Spleen (tissue), 11 donors: ENCODE measurements at regions not wholly inside any gene's neighbourhood (a gene's known extent, or its start where the extent isn't known, plus 50 kb on each side); places are given as distances from the start of the nearest gene placed in this dataset.
A peak's percentile ranks its signal among the peaks of the same experiment; 100 is the strongest.

Experiments used
- DNase-seq: peaks from one replicate; pipeline ENCODE4 v3.0.0-alpha.2; 2020
- H3K27ac ChIP-seq, 8 donors: fragments of 200-600 bp; sonication (generic) in 7 of 8; 1 replicate in 4 of 8; 2 replicates in 4 of 8; pipeline versions ENCODE4 v1.5.0 to v1.8.0; 2016 to 2021; ENCODE audit warnings: inconsistent platforms in 4 of 8, mild to moderate bottlenecking in 4 of 8, moderate library complexity in 1 of 8
- H3K27me3 ChIP-seq, 7 donors: fragments of 200-600 bp; sonication (generic) in 6 of 7; replicated peaks in 1 of 7; 1 replicate in 4 of 7; 2 replicates in 3 of 7; pipeline versions ENCODE4 v1.5.0 to v1.8.0; 2016 to 2021; ENCODE audit warnings: inconsistent platforms in 3 of 7, mild to moderate bottlenecking in 1 of 7
- H3K36me3 ChIP-seq, 6 donors: fragments of 200-600 bp; sonication (generic) in 5 of 6; 1 replicate in 4 of 6; 2 replicates in 2 of 6; pipeline versions ENCODE4 v1.5.0 to v1.8.0; 2016 to 2021; ENCODE audit warnings: inconsistent platforms in 2 of 6
- H3K4me1 ChIP-seq, 6 donors: fragments of 200-600 bp; sonication (generic) in 5 of 6; 1 replicate in 3 of 6; 2 replicates in 3 of 6; pipeline versions ENCODE4 v1.5.0 to v1.8.0; 2016 to 2021; ENCODE audit warnings: inconsistent platforms in 3 of 6
- H3K4me3 ChIP-seq, 8 donors: fragments of 200-600 bp; sonication (generic) in 7 of 8; 1 replicate in 4 of 8; 2 replicates in 4 of 8; pipeline versions ENCODE4 v1.5.0 to v1.8.0; 2016 to 2021; ENCODE audit warnings: inconsistent platforms in 4 of 8, mild to moderate bottlenecking in 4 of 8, moderate library complexity in 2 of 8
- H3K9me3 ChIP-seq, 8 donors: fragments of 200-600 bp; sonication (generic) in 7 of 8; 1 replicate in 4 of 8; 2 replicates in 4 of 8; pipeline versions ENCODE4 v1.5.0 to v1.8.0; 2016 to 2021; ENCODE audit warnings: inconsistent platforms in 4 of 8
- POLR2A ChIP-seq, 3 donors: fragments of 450-650 bp; IDR thresholded peaks; one replicate each; pipeline ENCODE4 v1.5.1; 2017; ENCODE audit warnings: antibody characterized with exemption in 3 of 3, mild to moderate bottlenecking in 1 of 3
- POLR2AphosphoS5 ChIP-seq, 3 donors: sonication (generic); formaldehyde crosslinking; IDR thresholded peaks; one replicate each; pipeline ENCODE4 v1.5.1; 2017; ENCODE audit warnings: antibody characterized with exemption in 3 of 3
- WGBS, 5 donors: extraction: QIAGEN DNeasy Blood & Tissue Kit in 3 of 5; methylation state at CpG; one replicate each; pipeline versions ENCODE4 v1.1.5 to v1.1.7; 2013 to 2018; 5-methylcytosine and 5-hydroxymethylcytosine counted together
- intact Hi-C: fragments of 100-400 bp; cut with DNase I; formaldehyde crosslinking; loops from one replicate; pipeline ENCODE4 v1.15.0; 2023; ENCODE audit warnings: low total_unique reads
- TF ChIP-seq, protein P1 (sequence below), 11 experiments: fragments of 200-600 bp in 7 of 11; fragments of 450-650 bp in 4 of 11; sonication (generic) in 4 of 11; IDR thresholded peaks in 8 of 11; conservative IDR thresholded peaks in 3 of 11; 1 replicate in 7 of 11; 2 replicates in 4 of 11; pipeline versions ENCODE4 v1.4.0 to v1.8.0; 2016 to 2021; ENCODE audit warnings: antibody characterized with exemption in 11 of 11, inconsistent platforms in 4 of 11, mild to moderate bottlenecking in 1 of 11
- donor health status: healthy with polysubstance abuse.
- donor health status: DM: no; HTN: no; CAD: no; lungs with moderate emphysema.
- donor health status: DM: no; HTN: no; CAD: no.
- donor health status: Bipolar disorder and iron deficiency.
- donor health status: healthy.
- donor health status: DM: no; HTN: no; CAD: no.
- donor health status: DM: yes; HTN: yes; CAD: no.

DNA sequence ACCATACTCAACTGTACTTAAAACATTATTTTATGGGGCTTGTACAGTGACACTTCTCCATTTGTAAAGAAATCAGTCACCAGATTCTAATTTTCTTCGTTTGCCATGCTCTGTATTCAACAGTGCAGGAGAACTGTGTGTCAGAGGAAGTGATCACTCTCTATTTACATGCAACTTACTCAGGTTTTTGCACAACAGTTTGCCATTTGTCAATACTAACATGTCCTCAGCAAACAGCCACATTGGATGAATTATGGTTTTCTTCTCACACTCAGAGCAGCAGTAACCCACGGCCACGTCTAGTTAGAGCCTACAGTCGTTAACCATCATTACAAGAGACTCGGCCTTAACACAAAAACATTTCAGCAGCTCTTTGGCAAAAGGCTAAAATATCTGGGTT is 69.2 kb upstream of the SP4 start:
- WGBS, 5 donors = 46 to 69% (median 54%) methylated on average over 5 of the region's 5 CpGs
- no peak for DNase-seq
- Histone ChIP-seq H3K36me3 (no peaks in the 10 kb centered on the region), H3K9me3 (no peaks in the 10 kb centered on the region), H3K27ac (peak overlapping the region in 3 of 8 donors; percentile 6 to 79 (median 53)), H3K4me1 (peaks cover 0 to 53% (median 32%) of the 10 kb centered on the region in 6 donors), H3K4me3 (no peak overlapping the region), H3K27me3 (no peaks in the 10 kb centered on the region)
- TF ChIP-seq POLR2AphosphoS5 (IDR thresholded peaks at IDR 0.05) = no peak
- TF ChIP-seq, protein P1, sequence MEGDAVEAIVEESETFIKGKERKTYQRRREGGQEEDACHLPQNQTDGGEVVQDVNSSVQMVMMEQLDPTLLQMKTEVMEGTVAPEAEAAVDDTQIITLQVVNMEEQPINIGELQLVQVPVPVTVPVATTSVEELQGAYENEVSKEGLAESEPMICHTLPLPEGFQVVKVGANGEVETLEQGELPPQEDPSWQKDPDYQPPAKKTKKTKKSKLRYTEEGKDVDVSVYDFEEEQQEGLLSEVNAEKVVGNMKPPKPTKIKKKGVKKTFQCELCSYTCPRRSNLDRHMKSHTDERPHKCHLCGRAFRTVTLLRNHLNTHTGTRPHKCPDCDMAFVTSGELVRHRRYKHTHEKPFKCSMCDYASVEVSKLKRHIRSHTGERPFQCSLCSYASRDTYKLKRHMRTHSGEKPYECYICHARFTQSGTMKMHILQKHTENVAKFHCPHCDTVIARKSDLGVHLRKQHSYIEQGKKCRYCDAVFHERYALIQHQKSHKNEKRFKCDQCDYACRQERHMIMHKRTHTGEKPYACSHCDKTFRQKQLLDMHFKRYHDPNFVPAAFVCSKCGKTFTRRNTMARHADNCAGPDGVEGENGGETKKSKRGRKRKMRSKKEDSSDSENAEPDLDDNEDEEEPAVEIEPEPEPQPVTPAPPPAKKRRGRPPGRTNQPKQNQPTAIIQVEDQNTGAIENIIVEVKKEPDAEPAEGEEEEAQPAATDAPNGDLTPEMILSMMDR (IDR thresholded peaks at IDR 0.05 in 8 of 11, conservative IDR thresholded peaks at IDR 0.05 in 3 of 11) = no peak
- no peak for TF ChIP-seq POLR2A (IDR thresholded peaks at IDR 0.05)
- intact Hi-C loops = no loop called here

DNA sequence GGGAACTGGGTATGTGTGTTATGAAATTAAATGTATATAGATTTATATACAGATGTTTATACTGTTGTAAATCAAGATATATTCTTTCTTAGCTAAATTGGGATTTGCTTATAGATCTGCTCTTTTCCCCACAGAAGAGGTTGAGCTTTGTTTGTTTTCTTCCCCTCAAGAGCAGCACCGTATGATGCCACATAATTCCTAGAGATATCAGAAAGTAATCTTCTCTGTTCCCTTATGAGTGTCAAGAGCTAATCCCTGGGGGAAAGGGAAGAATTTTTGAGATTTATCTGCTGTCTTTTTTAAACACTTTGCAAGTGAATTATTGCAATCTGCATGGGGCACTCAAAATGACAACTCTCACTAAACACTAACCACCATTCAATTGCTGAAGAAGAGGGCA is 68.7 kb upstream of the SP4 start:
- Histone ChIP-seq H3K4me3 (no peak overlapping the region), H3K9me3 (no peaks in the 10 kb centered on the region), H3K4me1 (peaks cover 0 to 48% (median 27%) of the 10 kb centered on the region in 6 donors), H3K36me3 (no peaks in the 10 kb centered on the region), H3K27me3 (no peaks in the 10 kb centered on the region), H3K27ac (peak overlapping the region in 3 of 8 donors; percentile 6 to 79 (median 53))
- no peak for DNase-seq
- TF ChIP-seq POLR2AphosphoS5 (IDR thresholded peaks at IDR 0.05) (no peak), POLR2A (IDR thresholded peaks at IDR 0.05) (no peak)
- TF ChIP-seq, protein P1 (IDR thresholded peaks at IDR 0.05 in 8 of 11, conservative IDR thresholded peaks at IDR 0.05 in 3 of 11) = no peak
- intact Hi-C loops = no loop called here
- 54 to 81% (median 69%) methylated on average over 1 of the region's 1 CpG for WGBS, 5 donors

DNA sequence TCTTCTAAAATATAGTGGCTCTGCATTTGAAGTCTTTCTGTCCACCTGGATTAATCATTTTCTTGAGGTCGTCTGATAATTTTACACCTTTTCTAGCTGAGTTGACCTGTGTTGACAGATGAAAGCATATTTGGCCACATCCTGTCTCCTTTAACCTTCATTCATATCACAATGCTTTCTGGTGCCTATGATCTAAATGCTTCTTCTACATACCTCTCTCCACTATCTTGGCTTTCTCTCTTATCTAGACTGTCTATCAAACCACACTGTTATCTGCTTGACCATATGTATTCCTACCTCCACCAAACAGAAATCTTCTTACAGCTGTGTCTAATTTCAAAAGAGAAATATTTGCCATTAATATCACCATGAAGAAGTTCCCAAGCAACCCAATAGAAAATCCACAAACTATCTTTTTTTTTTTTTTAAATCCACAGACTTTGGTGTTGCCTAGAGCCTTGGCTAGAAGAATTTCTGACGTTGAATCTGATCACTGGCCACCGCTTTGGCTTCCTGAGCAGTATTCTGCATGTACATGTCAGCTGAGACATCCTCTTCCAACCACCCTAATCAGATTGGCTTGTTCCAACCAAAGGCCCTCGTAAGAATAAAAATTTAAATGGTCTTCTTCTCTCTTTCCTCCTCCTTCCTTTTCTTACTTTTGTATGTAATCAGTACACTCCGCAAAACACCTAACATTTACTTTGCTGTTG is 66.3 kb upstream of the SP4 start:
- Histone ChIP-seq H3K4me1 (peaks cover 0 to 24% (median 4%) of the 10 kb centered on the region in 6 donors), H3K36me3 (no peaks in the 10 kb centered on the region), H3K27ac (no peak overlapping the region), H3K4me3 (no peak overlapping the region), H3K27me3 (no peaks in the 10 kb centered on the region), H3K9me3 (no peaks in the 10 kb centered on the region)
- TF ChIP-seq POLR2AphosphoS5 (IDR thresholded peaks at IDR 0.05) = no peak
- WGBS, 5 donors = 69 to 82% (median 80%) methylated on average over 5 of the region's 5 CpGs
- no peak for DNase-seq
- intact Hi-C loops = no loop called here

DNA sequence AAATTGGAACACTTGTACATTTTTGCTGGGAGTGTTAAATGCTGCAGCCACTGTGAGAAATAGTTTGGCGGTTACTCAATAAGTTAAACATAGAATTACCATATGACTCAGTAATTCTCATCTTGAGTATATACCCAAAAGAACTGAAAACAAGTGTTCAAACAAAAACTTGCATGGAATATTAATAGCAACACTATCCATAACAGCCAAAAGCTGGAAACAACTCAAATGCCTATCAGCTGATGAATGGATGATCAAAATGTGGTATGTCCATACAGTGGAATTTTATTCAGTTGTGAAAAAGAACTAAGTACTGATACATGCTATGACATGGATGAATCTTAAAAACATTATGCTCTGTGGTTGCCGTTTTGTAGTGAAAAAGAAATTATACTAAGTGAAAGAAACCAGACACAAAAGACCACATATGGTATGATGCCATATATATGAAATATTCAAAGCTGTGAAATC is 63.0 kb upstream of the SP4 start:
- H3K4me3 ChIP-seq = no peak overlapping the region
- H3K4me1 ChIP-seq = no peaks in the 10 kb centered on the region
- no peak for DNase-seq
- intact Hi-C loops = no loop called here
- no peak overlapping the region for H3K27ac ChIP-seq
- WGBS, 5 donors = 66 to 82% (median 74%) methylated on average over 2 of the region's 2 CpGs
- TF ChIP-seq POLR2AphosphoS5 (IDR thresholded peaks at IDR 0.05) (no peak), POLR2A (IDR thresholded peaks at IDR 0.05) (no peak)
- TF ChIP-seq, protein P1 (IDR thresholded peaks at IDR 0.05 in 8 of 11, conservative IDR thresholded peaks at IDR 0.05 in 3 of 11) = no peak
- no peaks in the 10 kb centered on the region for H3K36me3 ChIP-seq
- H3K27me3 ChIP-seq = no peaks in the 10 kb centered on the region
- no peaks in the 10 kb centered on the region for H3K9me3 ChIP-seq
